HepG2 (cell line): ENCODE measurements at regions not wholly inside any gene's neighbourhood (a gene's known extent, or its start where the extent isn't known, plus 50 kb on each side); places are given as distances from the start of the nearest gene placed in this dataset.

Source experiments
- ATAC-seq: fragments of 200-7000 bp; cut with Tn5 transposase; 3 replicates; pipeline ENCODE4 v1.9.1; 2020; ENCODE audit warnings: mild to moderate bottlenecking, moderate library complexity
- BruUV-seq: library from RNA; stranded (reverse); fragments of 400-500 nt; replicated peaks from 2 replicates; lab custom pipeline; 2021; lab: Mats Ljungman, UMichigan
- CTCF ChIA-PET: fragments of 300-600 bp; formaldehyde crosslinking; extraction: SDS; loops from one replicate; lab custom pipeline; 2021; ENCODE audit warnings: low total read pairs, inconsistent platforms, low intra/inter-chr PET ratio; lab: Yijun Ruan, JAX
- POLR2A ChIA-PET: fragments of 350-600 bp; sonication (Branson Sonifier 250); formaldehyde crosslinking; loops from one replicate; lab custom pipeline; 2020; ENCODE audit warnings: antibody characterized with exemption, inconsistent platforms; lab: Yijun Ruan, JAX
- DNase-seq: peaks from one replicate; pipeline ENCODE4 v3.0.0-alpha.2; 2015; ENCODE audit warnings: low spot score
- FAIRE-seq: peaks from 3 replicates; lab custom pipeline; 2011; peaks lifted over from hg19 to GRCh38; lab: Jason Lieb, UNC
- H2AFZ ChIP-seq: one replicate; pipeline ENCODE4 v1.6.1; 2011; ENCODE audit warnings: low read length, inconsistent platforms
- H3K27ac ChIP-seq: fragments of 300-600 bp; 3 replicates; pipeline ENCODE4 v1.8.0; 2011; ENCODE audit warnings: mixed run types, mild to moderate bottlenecking, mixed read lengths, low read length, inconsistent platforms; ENCODE audit not compliant: insufficient read depth; ENCODE audit errors: extremely low read length
- H3K27me3 ChIP-seq, 2 experiments: fragments of 200-600 bp in 1 of 2; 2 replicates in 1 of 2; 3 replicates in 1 of 2; pipeline versions ENCODE4 v1.6.0 to v1.8.0; 2011; ENCODE audit warnings: low read length in 2 of 2, mild to moderate bottlenecking in 2 of 2, moderate library complexity in 2 of 2, inconsistent platforms in 1 of 2; ENCODE audit not compliant: insufficient read depth in 2 of 2, control insufficient read depth in 1 of 2
- H3K36me3 ChIP-seq, 2 experiments: fragments of 200-600 bp in 1 of 2; replicated peaks in 1 of 2; 2 replicates in 1 of 2; 3 replicates in 1 of 2; pipeline versions ENCODE4 v1.5.1 to v1.8.0; 2011; ENCODE audit warnings: low read length in 2 of 2, inconsistent platforms in 1 of 2; ENCODE audit not compliant: insufficient read depth in 2 of 2, control insufficient read depth in 1 of 2
- H3K4me1 ChIP-seq: 2 replicates; pipeline ENCODE4 v1.5.1; 2012; ENCODE audit warnings: low read length, inconsistent platforms; ENCODE audit not compliant: insufficient read depth
- H3K4me2 ChIP-seq: 2 replicates; pipeline ENCODE4 v1.6.0; 2011; ENCODE audit warnings: low read depth, low read length, inconsistent platforms
- H3K4me3 ChIP-seq, 3 experiments: fragments of 200-600 bp in 1 of 3; sonication (generic), shearing (Covaris generic) in 1 of 3; replicated peaks in 1 of 3; 2 replicates each; pipeline ENCODE4 v1.5.1; 2011 to 2016; ENCODE audit warnings: low read length in 3 of 3, inconsistent platforms in 2 of 3, low read depth in 2 of 3, mild to moderate bottlenecking in 2 of 3, control low read depth in 1 of 3, mixed read lengths in 1 of 3; ENCODE audit not compliant: insufficient read depth in 1 of 3
- H3K79me2 ChIP-seq: one replicate; pipeline ENCODE4 v1.6.1; 2011; ENCODE audit warnings: low read length, inconsistent platforms; ENCODE audit not compliant: insufficient read depth
- H3K9ac ChIP-seq: 2 replicates; pipeline ENCODE4 v1.6.0; 2011; ENCODE audit warnings: mild to moderate bottlenecking, low read depth, low read length, inconsistent platforms; ENCODE audit not compliant: insufficient read depth
- H3K9me3 ChIP-seq: 2 replicates; pipeline ENCODE4 v1.5.1; 2012; ENCODE audit warnings: mild to moderate bottlenecking, low read length
- H4K20me1 ChIP-seq: 2 replicates; pipeline ENCODE4 v1.6.0; 2011; ENCODE audit warnings: inconsistent platforms, mild to moderate bottlenecking, low read length, moderate library complexity; ENCODE audit not compliant: insufficient read depth
- CSRNP2 ChIP-seq: sonication (generic); formaldehyde crosslinking; conservative IDR thresholded peaks from 2 replicates; pipeline ENCODE4 v1.8.0; 2022; ENCODE audit warnings: low read depth, missing genetic modification reagents
- NFATC3 ChIP-seq: sonication (generic); formaldehyde crosslinking; IDR thresholded peaks from 2 replicates; pipeline ENCODE4 v1.5.1; 2020; ENCODE audit warnings: mild to moderate bottlenecking, missing genetic modification reagents
- WGBS: methylation state at CpG from one replicate; pipeline ENCODE4 v1.1.6; 2017; ENCODE audit warnings: low lambda C conversion rate; 5-methylcytosine and 5-hydroxymethylcytosine counted together
- in situ Hi-C: cut with HindIII; loops from 2 replicates; pipeline ENCODE4 v1.10.0; 2017; ENCODE audit warnings: low pct_unique_long_range_greater_than_20kb; ENCODE audit not compliant: extremely low pct_ligation_motif_present
- intact Hi-C: fragments of 100-400 bp; cut with micrococcal nuclease; formaldehyde crosslinking; loops from one replicate; pipeline ENCODE4 v1.10.0; 2022; ENCODE audit not compliant: unreplicated experiment
- TF ChIP-seq, protein P1 (sequence below): sonication (generic); formaldehyde crosslinking; IDR thresholded peaks from 2 replicates; pipeline ENCODE4 v1.8.0; 2022; ENCODE audit warnings: missing genetic modification reagents, mild to moderate bottlenecking, borderline replicate concordance
- TF ChIP-seq, protein P2 (sequence below): sonication (generic); formaldehyde crosslinking; IDR thresholded peaks from 2 replicates; pipeline ENCODE4 v1.8.0; 2022; ENCODE audit warnings: missing genetic modification reagents, mild to moderate bottlenecking, moderate library complexity, borderline replicate concordance

- Histone ChIP-seq H3K79me2 (no peaks in the 10 kb centered on the region), H3K4me3 (no peak overlapping the region), H4K20me1 (no peaks in the 10 kb centered on the region), H2AFZ (no peak overlapping the region), H3K9ac (no peak overlapping the region), H3K36me3 (no peaks in the 10 kb centered on the region), H3K4me2 (no peak overlapping the region), H3K9me3 (no peaks in the 10 kb centered on the region), H3K27me3 (peaks cover 0 to 19% of the 10 kb centered on the region in 2 experiments; a peak in 1 of 5 replicates), H3K27ac (no peak overlapping the region), H3K4me1 (no peaks in the 10 kb centered on the region)
- ATAC-seq = peak; percentile 64; the same call in 2 of the 3 replicates
- in situ Hi-C loops (no loop called here), intact Hi-C loops (no loop called here)
- BruUV-seq = no TSS peak
- TF ChIP-seq, protein P1, sequence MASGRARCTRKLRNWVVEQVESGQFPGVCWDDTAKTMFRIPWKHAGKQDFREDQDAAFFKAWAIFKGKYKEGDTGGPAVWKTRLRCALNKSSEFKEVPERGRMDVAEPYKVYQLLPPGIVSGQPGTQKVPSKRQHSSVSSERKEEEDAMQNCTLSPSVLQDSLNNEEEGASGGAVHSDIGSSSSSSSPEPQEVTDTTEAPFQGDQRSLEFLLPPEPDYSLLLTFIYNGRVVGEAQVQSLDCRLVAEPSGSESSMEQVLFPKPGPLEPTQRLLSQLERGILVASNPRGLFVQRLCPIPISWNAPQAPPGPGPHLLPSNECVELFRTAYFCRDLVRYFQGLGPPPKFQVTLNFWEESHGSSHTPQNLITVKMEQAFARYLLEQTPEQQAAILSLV = no peak
- TF ChIP-seq CSRNP2 (CRISPR knock-in tag) (no peak), NFATC3 (CRISPR knock-in tag) (no peak)
- TF ChIP-seq, protein P2, sequence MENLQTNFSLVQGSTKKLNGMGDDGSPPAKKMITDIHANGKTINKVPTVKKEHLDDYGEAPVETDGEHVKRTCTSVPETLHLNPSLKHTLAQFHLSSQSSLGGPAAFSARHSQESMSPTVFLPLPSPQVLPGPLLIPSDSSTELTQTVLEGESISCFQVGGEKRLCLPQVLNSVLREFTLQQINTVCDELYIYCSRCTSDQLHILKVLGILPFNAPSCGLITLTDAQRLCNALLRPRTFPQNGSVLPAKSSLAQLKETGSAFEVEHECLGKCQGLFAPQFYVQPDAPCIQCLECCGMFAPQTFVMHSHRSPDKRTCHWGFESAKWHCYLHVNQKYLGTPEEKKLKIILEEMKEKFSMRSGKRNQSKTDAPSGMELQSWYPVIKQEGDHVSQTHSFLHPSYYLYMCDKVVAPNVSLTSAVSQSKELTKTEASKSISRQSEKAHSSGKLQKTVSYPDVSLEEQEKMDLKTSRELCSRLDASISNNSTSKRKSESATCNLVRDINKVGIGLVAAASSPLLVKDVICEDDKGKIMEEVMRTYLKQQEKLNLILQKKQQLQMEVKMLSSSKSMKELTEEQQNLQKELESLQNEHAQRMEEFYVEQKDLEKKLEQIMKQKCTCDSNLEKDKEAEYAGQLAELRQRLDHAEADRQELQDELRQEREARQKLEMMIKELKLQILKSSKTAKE (CRISPR knock-in tag) = no peak
- ChIA-PET POLR2A (no interaction called here), CTCF (no interaction called here)
- FAIRE-seq = no peak
- WGBS = 0% methylated on average over 1 of the region's 1 CpG
- no peak for DNase-seq
Measured at GRCh38 chr2:133959066-133959465, 294.8 kb upstream of the MGAT5 start.
